GM19328 (cell line): ENCODE measurements at regions not wholly inside any gene's neighbourhood (a gene's known extent, or its start where the extent isn't known, plus 50 kb on each side); places are given as distances from the start of the nearest gene placed in this dataset.

Experiments
- ATAC-seq: cut with Tn5 transposase; IDR thresholded peaks from one replicate; pipeline ENCODE4 v1.9.1; 2021; ENCODE audit warnings: mild to moderate bottlenecking, moderate library complexity; ENCODE audit not compliant: unreplicated experiment

DNA sequence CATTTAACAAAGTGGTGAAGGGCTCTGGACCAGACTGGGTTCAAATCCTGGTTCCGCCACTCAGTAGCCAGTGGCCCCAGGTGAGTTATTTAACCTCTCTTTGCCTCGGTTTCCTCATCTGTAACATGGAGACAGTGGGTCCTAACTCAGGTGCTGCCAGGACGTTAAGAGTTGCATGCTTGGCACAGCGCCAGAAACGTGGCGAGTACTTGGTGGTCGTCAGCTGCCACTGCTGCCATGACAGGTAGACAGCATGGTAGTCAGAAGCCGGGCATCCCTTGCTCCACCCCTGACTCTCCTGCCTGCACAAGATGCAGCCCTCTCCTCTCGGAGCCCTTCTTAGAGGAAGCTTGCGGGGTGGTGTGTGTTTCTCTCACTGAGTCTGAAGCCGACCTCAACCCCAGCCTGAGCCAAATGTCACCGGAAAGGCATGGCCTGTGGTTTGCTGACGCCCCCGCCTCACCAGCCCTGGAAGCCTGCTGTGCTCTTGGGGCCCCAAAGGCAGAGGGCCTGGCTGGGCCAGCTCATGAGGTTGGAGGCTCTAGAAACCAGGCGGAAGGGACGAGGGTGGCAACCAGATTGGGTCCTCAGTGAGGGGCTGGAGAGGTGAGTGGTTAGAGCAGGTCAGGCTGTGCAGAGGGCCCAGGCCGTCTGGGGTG lies 160.8 kb upstream of the TLE3 start:
- no peak for ATAC-seq

DNA sequence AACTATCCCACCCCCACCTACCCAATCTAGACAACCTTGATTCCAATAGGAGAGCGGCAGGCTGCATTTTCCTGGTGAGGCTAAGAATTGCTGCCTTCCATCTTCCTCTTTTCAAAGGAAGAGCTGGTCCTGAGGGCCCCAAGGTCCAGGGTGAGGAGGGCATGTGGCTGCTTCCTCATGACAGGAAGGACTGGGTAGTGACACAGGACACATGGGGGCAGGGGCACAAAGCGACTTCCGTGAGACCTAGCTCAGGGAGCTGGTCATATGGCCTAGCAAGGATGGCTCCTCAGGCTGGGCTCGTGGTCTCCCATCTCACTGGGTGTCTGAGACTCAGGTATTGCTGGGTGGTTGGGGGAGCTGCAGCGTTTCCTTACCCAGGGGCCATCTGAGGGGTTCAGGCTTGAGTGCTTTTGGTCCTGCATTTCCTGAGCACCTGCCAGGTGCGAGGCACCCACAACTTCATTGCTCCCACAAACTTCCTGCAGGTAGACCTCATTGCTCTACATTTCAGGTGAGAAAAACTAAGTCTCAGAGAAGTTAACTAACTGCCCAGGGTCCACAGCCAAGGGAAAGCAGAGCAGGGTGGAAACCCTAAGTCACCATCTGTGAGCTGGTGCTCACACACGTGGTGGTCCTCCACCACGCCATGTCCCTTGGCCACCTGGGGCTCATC lies 160.0 kb upstream of the TLE3 start:
- ATAC-seq = no peak

DNA sequence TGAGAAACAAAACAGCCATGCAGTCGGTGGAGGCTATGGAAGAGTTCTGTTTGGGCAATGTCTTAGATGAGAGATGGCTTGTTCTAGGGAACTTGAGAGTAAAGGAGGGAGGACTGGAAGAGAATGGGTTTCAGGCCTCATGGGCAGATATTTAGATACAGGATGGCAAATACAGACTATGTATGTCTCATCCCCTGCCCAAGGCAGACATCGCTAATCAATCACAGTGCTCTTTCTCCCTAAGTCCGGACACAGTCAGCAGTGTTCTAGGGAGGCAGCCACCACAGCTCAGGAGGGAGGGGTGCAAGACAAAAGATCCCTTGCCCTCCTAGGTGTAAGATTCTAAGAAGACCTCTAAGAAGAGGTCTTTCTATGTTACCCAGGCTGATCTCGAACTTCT lies 159.3 kb upstream of the TLE3 start:
- ATAC-seq = no peak

DNA sequence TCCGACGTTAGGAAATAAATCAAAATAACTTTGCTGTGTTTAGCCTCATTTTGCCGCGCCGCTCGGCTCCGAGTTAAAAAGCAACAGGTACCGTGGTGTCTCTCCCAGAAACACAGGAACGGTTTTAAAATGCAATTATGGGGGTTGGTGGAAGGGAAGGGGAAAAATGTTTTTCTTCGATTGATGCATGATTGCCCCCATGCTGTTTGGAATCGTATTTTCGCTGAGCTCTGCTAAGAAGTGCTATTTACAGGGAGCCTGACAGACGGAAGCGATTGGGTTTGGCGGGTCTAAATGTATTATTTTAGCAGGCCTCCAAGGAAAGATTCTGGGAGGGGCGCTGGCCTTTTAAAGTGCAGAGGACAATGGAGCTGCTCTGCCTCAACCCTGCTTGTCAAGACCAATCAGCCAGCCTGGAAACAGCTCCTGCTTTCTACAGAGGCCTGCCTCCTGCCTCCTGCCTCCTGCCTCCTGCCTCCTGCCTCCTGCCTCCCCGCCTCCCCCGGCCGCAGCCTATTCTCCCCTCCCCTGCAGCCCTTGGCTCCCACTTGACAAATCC lies 156.7 kb upstream of the TLE3 start:
- ATAC-seq = no peak

DNA sequence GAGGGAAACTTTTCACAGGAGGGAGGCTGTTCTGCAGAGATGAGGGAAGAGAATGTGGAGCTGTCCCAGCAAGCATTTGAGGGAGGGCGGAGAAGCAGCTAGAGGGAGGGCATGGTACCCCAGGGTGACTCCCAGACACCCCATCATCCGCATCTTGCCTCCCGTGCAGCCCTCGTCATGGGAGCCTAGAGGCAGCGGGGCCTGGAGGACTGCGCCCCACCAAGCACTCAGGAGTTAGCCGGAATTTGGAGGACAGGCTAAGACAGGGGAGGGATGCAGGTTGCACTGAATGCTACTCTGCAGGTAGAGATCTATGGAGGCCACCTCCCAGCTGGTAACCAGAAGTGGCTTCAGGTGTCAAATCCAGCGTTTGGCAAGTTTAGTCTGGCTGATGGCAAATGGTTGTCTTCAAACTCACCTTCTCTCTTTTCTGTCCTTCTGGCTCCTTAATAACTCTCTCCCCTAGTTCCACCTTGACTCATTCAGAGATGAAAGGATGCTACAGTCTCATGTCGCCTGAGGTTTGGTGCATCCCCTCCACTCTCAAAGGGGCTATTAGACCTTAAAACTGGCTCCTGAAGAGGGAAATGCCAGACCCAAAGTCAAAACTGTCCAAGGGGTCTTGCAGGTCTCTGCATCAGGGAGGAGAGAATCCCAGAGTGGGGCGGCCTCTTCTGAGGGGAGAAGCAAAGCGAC lies 155.9 kb upstream of the TLE3 start:
- no peak for ATAC-seq

DNA sequence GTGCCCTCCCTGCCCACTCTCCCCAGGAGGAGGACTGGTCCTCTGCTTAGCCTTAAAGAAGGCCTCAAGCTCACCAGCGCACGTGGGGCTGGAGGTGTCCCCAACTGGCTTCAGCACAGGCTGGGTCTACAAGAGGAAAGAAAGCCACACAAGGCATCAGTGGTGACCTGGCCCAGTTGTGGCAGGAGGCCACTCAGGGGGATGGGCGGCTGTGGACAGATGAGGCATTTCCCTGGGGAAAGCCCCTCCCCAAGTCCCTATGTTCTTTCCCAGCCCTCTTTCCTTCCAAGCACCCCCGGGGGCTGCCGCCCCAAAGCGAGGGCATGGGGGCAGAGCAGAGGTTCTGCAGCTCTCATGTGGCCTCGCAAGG lies 155.2 kb upstream of the TLE3 start:
- no peak for ATAC-seq

DNA sequence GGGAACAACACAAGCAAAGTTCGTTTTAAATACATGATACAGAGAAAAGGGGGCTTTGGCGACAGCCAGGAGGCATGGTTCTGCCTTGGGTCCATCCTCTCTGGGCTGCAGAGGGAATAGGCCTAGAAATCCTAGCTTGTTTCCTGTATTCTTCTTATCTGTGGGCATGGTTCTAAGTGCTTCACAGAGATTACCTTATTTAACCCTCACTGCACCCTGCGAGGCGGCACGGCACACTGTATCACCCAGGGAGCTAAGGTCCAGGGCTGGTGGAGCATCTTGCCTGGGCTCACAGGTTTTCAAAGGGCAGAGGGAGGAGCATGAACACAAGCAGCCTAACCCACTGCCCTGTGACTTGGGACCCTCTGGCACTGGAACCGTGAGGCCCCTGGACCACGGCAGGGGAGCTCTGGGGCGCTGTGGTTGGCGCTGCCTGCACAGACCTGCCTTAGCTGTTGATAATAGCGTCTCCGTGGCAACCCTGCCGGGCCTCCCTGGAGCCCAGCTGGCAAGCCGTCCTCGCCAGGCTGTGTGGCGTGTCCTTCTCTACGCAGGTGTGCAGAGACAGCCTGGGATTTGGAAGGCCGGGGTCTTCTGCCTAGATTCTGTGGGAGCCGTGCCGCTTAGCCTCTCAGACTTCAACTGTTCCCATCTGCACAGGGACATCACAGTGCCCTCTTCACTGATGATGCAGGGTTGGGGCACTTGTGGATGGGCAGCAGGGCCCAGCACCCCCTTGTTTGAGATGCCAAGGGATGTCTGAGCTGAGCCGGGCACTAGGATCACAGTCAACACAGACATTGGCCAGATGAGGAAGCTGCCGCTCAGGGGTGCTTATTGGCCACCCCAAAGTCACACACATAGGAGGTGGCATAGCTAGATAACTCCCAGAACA lies 154.6 kb upstream of the TLE3 start:
- no peak for ATAC-seq

DNA sequence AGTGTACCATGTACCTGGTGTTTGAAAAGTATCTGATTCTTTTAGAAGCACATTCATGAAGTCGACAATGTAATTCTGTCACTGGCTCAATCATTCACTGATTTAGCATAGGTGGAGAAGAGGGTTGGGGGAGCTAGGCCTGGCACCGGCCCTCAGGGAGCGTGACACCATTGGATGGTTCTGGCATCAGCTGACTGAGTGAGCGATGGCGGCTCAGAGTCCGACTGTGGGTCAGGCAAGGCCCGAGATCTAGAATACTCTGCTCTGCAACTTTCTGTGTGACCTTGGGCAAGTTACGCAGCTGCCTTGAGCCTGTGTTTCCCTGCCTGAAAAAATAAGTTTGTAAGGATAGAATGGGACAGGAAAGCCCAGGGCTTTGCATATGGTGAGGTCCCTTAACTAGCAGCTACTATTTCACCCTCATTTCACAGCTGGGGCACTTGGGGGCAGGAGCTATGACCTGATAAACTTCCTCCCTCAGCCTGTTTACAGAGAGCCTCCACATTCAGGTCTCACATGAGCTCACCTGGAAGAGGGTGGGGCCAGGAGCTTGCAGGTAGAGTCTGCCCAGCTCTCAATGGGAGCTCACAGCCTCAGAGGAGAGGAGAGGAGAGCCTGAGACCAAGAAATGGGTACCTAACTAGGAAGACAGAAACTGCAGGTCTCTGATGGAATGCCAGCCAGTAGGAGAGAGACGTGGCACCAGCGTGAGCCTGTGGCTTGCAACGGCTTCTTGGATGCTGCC lies 153.7 kb upstream of the TLE3 start:
- ATAC-seq = no peak

DNA sequence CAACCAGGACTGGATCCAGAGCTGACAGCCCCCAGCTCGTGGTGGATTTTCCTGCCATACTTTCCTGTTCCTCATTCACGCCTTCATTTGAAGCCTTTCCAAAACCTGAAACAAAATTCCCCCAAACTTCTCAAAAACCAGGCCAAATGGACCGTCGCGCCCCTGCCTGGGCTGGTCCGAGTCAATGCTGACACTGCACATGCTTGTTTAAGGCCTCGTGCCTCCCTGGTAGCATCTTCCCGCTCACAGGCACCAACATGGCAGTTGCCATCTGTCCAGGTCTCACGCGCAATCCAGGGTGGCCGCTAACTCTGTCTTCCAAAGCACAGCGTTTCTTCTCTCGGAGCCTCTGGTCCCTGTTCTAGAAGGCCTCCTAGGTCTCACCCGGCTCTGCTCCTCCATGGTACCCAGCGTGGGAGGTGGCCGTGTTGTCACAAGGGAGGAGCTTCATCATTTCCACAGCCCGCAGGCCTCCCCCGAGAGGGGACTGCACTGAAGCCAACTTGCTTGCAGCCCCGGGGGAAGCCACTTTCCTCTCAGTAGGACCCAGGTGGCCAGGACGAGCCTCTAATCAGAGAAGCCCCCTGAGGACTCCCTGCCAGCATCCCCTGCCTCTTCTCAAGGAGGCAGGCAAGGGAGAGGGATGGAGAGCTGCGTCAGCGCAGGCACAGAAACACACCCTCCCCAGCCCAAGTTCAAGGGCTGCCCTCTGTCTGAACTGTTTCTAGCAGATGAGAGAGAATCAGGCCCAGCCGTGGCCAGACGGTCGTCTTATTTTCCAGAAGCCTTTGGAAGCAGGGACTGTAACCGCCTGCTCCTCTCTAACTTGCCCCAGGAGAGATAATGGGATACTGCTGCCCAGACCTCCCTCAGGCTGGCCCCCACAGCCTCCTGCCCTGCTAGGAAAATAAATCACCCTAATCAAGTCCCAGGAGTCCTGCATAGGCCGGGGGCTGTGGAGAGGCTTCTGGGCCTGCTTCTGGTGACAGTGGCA lies 152.8 kb upstream of the TLE3 start:
- no peak for ATAC-seq

DNA sequence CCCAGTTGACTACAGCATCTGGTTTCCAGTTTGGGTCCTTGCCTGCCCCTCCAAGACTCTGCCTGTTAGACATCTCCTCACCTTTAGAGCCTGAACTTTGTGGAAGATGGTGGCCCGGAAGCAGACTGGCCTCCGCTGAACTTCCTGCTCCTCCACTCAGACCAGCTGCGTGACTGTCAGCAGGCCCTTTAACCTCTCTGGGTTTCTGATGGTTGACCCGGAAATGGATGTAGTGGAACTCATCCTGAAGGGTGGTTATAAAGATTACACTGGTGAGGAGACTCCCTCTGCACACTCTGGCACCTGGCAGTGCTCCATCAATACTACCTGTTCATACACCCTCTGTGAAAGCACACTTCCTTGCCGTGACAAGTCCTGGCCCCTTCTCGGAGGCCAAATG lies 151.9 kb upstream of the TLE3 start:
- ATAC-seq = no peak

DNA sequence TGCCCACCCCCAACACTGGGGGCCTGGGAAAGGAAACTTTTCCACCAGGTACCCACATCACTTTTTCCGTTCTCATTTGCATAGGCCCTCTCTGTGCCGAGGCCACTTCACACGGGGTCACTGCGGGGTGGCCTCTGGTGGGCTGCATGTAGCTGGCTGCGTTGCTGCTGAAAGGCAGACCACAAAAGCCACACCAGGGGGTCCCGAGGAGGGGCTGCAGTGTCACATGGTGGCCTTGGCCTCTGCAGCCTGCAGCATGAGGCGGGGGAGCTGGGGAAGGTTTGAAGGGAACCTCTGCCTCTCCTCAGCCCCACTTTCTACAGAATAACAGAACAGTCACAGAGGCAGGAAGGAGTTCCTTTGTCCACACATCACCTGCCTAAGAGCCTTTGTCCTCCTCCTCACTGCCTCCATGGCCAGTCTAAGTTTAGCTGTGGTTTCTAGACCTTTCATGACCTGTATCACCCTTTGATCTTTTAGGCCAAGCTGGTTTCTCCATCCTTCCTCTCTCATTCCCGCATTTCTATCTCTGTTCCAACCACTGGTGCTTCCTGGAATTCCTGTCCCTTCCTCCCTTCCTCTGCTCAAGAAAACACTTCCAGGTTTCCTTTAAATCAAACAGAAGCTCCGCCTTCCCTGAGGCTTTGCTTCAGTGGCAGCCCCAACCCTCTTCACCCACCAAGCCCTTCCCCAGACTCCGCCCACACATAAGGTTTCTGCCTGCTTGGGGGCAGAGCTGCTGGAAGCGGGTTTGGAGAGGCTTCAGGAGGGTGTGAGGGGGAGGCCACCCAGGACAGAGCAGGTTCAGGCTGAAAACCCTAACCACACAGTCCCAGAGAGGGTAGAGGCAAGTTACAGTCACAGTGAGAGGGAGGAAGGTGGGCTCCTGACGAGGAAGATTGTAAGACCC lies 150.7 kb upstream of the TLE3 start:
- ATAC-seq = no peak

DNA sequence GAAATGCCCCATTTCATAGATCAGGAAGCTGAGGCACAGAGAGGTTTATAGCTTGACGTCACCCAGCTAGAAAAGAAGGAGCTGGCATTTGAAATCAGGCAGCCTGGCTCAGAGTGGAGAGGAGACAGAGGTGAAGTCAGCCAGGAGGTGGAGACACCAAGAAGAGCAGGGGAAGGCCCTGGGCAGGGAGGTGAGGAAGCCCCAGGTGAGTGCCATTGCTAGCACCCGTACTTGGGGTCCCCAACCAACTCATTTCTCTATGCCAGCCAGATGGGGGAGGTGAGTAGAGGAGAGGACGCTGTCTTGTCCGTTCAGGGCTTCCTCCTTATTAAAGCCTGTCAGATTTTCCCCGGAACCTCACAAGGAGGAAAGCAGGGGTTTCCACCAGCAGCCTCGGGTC lies 149.6 kb upstream of the TLE3 start:
- no peak for ATAC-seq

DNA sequence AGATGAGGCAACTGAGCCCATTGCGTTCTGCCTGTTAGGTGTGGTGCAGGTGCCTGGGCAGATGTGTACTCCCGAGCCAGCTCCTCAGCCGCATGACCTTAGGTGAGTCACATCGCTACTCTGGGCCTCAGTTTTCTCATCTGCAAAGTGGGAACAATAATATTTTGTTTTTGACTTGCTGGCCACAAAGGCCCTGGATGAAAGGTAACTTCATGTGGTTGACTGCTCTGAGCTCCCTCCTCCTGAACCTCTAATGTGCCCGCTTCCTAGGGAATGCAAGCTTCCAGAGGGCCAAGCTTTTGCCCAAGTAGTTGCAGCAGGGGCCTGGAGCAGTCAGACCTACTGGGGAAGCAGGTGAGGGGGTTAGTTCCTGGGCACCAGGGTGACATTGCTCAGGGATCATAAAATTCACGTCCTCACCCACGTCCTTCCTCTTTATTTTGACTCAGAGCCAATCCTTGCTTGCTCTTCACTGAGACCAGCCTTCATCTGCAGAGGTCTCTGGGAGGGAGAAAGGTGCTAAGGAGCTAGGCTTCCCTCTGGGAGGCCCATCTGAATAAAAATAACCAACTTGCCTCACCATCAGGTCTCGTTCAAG lies 149.0 kb upstream of the TLE3 start:
- no peak for ATAC-seq

DNA sequence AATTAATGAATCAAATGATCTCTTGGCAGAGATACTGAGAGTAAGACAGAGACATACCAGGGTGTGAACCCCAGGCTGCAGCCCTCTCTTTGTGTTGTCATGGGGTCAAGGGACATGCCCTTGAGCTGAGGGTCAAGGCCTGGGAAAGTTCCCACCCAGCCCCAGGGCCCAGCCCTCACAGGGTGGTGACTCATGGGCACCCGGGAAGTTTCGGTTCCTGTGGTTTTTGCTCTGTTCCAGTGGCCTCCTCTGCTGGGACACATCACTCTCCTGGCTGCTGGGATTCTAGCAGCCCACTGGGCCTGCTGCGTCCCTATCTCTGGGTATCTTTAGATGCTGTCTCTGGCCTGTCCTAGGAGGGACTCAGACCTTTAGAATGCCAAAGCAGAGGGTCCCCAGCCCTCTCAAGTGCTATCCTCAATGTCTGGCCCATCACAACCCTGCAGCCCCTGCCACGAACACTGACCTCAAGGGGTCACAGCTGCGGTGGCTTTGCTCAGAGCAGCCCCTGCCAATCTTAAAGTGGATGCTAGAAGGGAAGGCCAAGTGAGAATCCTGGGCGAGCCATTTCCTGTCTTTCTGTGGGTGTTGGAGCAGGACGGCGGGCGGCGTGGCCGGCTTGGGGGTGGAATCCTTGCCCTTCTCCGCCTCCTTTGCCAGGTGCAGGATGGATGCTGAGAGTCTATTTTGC lies 148.4 kb upstream of the TLE3 start:
- ATAC-seq = no peak

DNA sequence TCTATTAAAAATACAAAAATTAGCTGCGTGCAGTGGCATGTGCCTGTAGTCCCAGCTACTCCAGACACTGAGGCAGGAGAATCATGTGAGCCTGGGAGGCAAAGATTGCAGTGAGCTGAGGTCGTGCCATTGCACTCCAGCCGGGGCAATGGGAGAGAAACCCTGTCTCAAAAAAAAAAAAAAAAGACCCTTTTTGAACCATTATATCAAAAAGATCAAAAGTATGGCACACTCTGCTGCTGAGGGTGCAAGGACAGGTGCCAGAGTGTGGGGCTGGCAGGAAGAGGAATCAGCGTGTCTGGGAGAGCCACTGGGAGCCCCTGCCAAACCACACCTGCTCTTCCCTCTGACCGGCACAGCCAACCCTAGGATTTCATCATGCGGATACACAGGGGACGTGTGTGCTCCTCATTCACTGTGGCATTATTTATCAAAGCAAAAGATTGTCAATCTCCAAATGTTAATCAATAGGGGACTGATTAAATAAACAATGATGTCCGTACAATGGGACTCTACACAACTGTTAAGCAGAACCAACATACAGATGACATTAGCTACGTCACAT lies 147.3 kb upstream of the TLE3 start:
- ATAC-seq = no peak

DNA sequence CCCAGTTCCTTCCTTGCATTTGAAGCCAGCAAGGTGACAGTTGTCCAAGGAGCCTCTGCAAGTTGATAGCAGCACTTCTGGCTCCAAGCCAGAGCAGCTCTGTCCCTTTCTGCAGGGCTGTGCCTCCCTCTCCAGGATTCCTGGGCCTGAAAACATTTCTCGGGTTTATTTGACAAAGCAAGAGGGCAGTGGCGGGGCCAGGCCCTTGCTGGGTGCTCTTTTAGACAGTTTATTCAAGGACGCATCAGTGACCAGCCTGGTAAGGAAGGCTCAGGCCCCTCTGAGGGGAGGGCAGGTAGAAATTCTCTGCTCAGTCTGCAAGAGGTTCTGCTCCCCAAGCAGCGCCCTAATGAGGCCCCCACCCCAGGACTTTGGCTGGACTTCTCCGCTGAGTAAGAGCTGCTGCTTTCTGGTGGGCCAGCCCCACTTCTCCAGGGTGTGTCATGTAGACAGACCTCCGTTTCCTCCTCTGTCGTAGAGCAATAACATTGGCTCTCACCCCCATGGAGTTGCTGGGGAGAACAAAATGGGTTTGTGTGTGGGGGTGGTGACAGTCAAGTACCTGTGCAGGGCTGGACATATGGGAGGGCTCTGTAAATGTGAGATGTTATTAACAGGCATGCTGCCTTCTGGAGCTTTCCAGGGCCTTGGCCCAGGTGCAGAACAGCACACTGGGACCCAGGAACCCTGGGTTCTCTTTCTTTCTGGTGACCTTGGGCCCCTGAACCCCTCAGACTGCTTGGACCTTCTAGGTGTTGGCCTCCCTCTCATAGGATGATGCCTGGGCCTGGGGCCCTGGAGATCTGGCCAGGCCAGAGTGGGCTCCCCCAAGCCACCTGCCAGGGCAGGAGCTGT lies 146.2 kb upstream of the TLE3 start:
- no peak for ATAC-seq
